Thymus (tissue), 11 donors: ENCODE measurements at regions not wholly inside any gene's neighbourhood (a gene's known extent, or its start where the extent isn't known, plus 50 kb on each side); places are given as distances from the start of the nearest gene placed in this dataset.

Experiments
- DNase-seq, 9 donors: peaks; one replicate each; pipeline ENCODE4 v3.0.0-alpha.2; 2013; ENCODE audit warnings: low spot score in 9 of 9, low read depth in 6 of 9, missing footprints in 1 of 9
- H3K27ac ChIP-seq, 2 donors: one replicate each; pipeline ENCODE4 v1.5.1; 2013; ENCODE audit warnings: control low read depth in 1 of 2, low read depth in 1 of 2, low read length in 1 of 2, mild to moderate bottlenecking in 1 of 2, moderate library complexity in 1 of 2
- H3K27me3 ChIP-seq, 2 donors: one replicate each; pipeline ENCODE4 v1.5.1; 2013; ENCODE audit warnings: low read length in 1 of 2; ENCODE audit not compliant: control insufficient read depth in 2 of 2, insufficient read depth in 1 of 2
- H3K36me3 ChIP-seq, 2 donors: one replicate each; pipeline ENCODE4 v1.5.1; 2013; ENCODE audit warnings: low read length in 1 of 2, mild to moderate bottlenecking in 1 of 2, moderate library complexity in 1 of 2; ENCODE audit not compliant: control insufficient read depth in 2 of 2, insufficient read depth in 2 of 2
- H3K4me1 ChIP-seq, 2 donors: one replicate each; pipeline ENCODE4 v1.5.1; 2013; ENCODE audit warnings: low read length in 2 of 2; ENCODE audit not compliant: control insufficient read depth in 2 of 2, insufficient read depth in 2 of 2
- H3K4me3 ChIP-seq, 2 donors: one replicate each; pipeline ENCODE4 v1.5.1; 2013; ENCODE audit warnings: low read length in 2 of 2, control low read depth in 1 of 2, mild to moderate bottlenecking in 1 of 2
- H3K9me3 ChIP-seq, 2 donors: one replicate each; pipeline ENCODE4 v1.5.1; 2013; ENCODE audit warnings: low read length in 1 of 2, mild to moderate bottlenecking in 1 of 2; ENCODE audit not compliant: control insufficient read depth in 2 of 2, insufficient read depth in 1 of 2
- WGBS: extraction: QIAGEN DNeasy Blood & Tissue Kit; methylation state at CpG from one replicate; pipeline ENCODE4 v1.1.7; 2013; 5-methylcytosine and 5-hydroxymethylcytosine counted together
- donor health status: healthy.

GRCh38 chr9:12464400-12464799 is 228.8 kb upstream of the TYRP1 start:
- no peak overlapping the region for H3K4me3 ChIP-seq
- 89% methylated on average over 3 of the region's 3 CpGs for WGBS
- DNase-seq: no peak
- no peaks in the 10 kb centered on the region for H3K27me3 ChIP-seq
- no peaks in the 10 kb centered on the region for H3K36me3 ChIP-seq
- no peak overlapping the region for H3K27ac ChIP-seq
- no peaks in the 10 kb centered on the region for H3K4me1 ChIP-seq
- no peaks in the 10 kb centered on the region for H3K9me3 ChIP-seq

- no peaks in the 10 kb centered on the region for H3K9me3 ChIP-seq
- no peaks in the 10 kb centered on the region for H3K4me1 ChIP-seq
- no peak overlapping the region for H3K4me3 ChIP-seq
- no peaks in the 10 kb centered on the region for H3K36me3 ChIP-seq
- H3K27me3 ChIP-seq: no peaks in the 10 kb centered on the region
- peak in 3 of 9 donors; percentile 2 to 12 (median 8) for DNase-seq
- H3K27ac ChIP-seq: no peak overlapping the region
- WGBS: 3% methylated on average over 2 of the region's 2 CpGs
Measured at GRCh38 chr9:12464910-12465512, 228.2 kb upstream of the TYRP1 start.

- no peaks in the 10 kb centered on the region for H3K9me3 ChIP-seq
- H3K4me3 ChIP-seq: no peak overlapping the region
- WGBS: 93% methylated on average over 1 of the region's 1 CpG
- H3K27ac ChIP-seq: no peak overlapping the region
- H3K4me1 ChIP-seq: no peaks in the 10 kb centered on the region
- no peaks in the 10 kb centered on the region for H3K36me3 ChIP-seq
- DNase-seq: no peak
- no peaks in the 10 kb centered on the region for H3K27me3 ChIP-seq
Measured at GRCh38 chr9:12469084-12469483, 224.1 kb upstream of the TYRP1 start.

- H3K27me3 ChIP-seq: no peaks in the 10 kb centered on the region
- H3K27ac ChIP-seq: no peak overlapping the region
- H3K4me3 ChIP-seq: no peak overlapping the region
- H3K4me1 ChIP-seq: no peaks in the 10 kb centered on the region
- WGBS: 84% methylated on average over 1 of the region's 1 CpG
- DNase-seq: no peak
- H3K36me3 ChIP-seq: no peaks in the 10 kb centered on the region
- no peaks in the 10 kb centered on the region for H3K9me3 ChIP-seq
Measured at GRCh38 chr9:12494411-12494810, 198.8 kb upstream of the TYRP1 start.

GRCh38 chr9:12497790-12498189 is 195.4 kb upstream of the TYRP1 start:
- Histone ChIP-seq H3K4me1 (no peaks in the 10 kb centered on the region), H3K4me3 (no peak overlapping the region), H3K36me3 (no peaks in the 10 kb centered on the region), H3K9me3 (no peaks in the 10 kb centered on the region), H3K27me3 (no peaks in the 10 kb centered on the region), H3K27ac (no peak overlapping the region)
- DNase-seq: no peak

- Histone ChIP-seq H3K27me3 (no peaks in the 10 kb centered on the region), H3K27ac (no peak overlapping the region), H3K36me3 (no peaks in the 10 kb centered on the region), H3K9me3 (no peaks in the 10 kb centered on the region), H3K4me1 (no peaks in the 10 kb centered on the region), H3K4me3 (no peak overlapping the region)
- DNase-seq: no peak
- WGBS: 93% methylated on average over 4 of the region's 4 CpGs
Measured at GRCh38 chr9:12502520-12502919, 190.7 kb upstream of the TYRP1 start.

- no peak for DNase-seq
- Histone ChIP-seq H3K27me3 (no peaks in the 10 kb centered on the region), H3K9me3 (no peaks in the 10 kb centered on the region), H3K36me3 (no peaks in the 10 kb centered on the region), H3K27ac (no peak overlapping the region), H3K4me3 (no peak overlapping the region), H3K4me1 (no peaks in the 10 kb centered on the region)
- WGBS: 76% methylated on average over 2 of the region's 2 CpGs
Measured at GRCh38 chr9:12503606-12504122, 189.5 kb upstream of the TYRP1 start.

- WGBS: 58% methylated on average over 3 of the region's 3 CpGs
Measured at GRCh38 chr9:12510551-12510950, 182.6 kb upstream of the TYRP1 start.

GRCh38 chr9:12511726-12512125 is 181.5 kb upstream of the TYRP1 start:
- Histone ChIP-seq H3K36me3 (no peaks in the 10 kb centered on the region), H3K4me1 (no peaks in the 10 kb centered on the region), H3K4me3 (no peak overlapping the region), H3K27me3 (no peaks in the 10 kb centered on the region), H3K27ac (no peak overlapping the region), H3K9me3 (no peaks in the 10 kb centered on the region)
- no peak for DNase-seq
- 76% methylated on average over 1 of the region's 1 CpG for WGBS

More at GRCh38 chr9:12510551-12510950, 182.6 kb upstream of the TYRP1 start:
- no peak overlapping the region for H3K4me3 ChIP-seq
- no peaks in the 10 kb centered on the region for H3K36me3 ChIP-seq
- DNase-seq: no peak
- H3K27ac ChIP-seq: no peak overlapping the region
- H3K27me3 ChIP-seq: no peaks in the 10 kb centered on the region
- H3K9me3 ChIP-seq: no peaks in the 10 kb centered on the region
- no peaks in the 10 kb centered on the region for H3K4me1 ChIP-seq
